ENCODE measurements at regions not wholly inside any gene's neighbourhood (a gene's known extent, or its start where the extent isn't known, plus 50 kb on each side); places are given as distances from the start of the nearest gene placed in this dataset.
A peak's percentile ranks its signal among the peaks of the same experiment; 100 is the strongest.

- H3K9me3 ChIP-seq (ENCODE audit: low read depth): no peaks in the 10 kb centered on the region
- H3K36me3 ChIP-seq (replicated peaks; ENCODE audit: insufficient read depth, low read depth): no peaks in the 10 kb centered on the region
- DNase-seq (ENCODE audit: low spot score): no peak
- no peaks in the 10 kb centered on the region for H4K20me1 ChIP-seq (ENCODE audit: insufficient read depth, poor library complexity, severe bottlenecking)
- peaks cover 50% of the 10 kb centered on the region for H3K4me1 ChIP-seq (ENCODE audit: insufficient read depth)
- peak overlapping the region; percentile 79 for H3K27ac ChIP-seq
- H3K27me3 ChIP-seq: no peaks in the 10 kb centered on the region
- WGBS (ENCODE audit: low lambda C conversion rate, missing lambda C conversion rate): 87% methylated on average over 2 of the region's 2 CpGs
- no peak overlapping the region for H3K4me3 ChIP-seq
- H3K79me2 ChIP-seq: no peaks in the 10 kb centered on the region
- H3K4me2 ChIP-seq: peak overlapping the region; percentile 19
- no peaks in the 10 kb centered on the region for H3K9me2 ChIP-seq (replicated peaks; ENCODE audit: insufficient read depth)
- H2AFZ ChIP-seq: no peak overlapping the region
- TF ChIP-seq CTCF (IDR thresholded peaks at IDR 0.05; ENCODE audit: poor library complexity): no peak
- TF ChIP-seq EZH2 (IDR thresholded peaks at IDR 0.05; ENCODE audit: borderline replicate concordance): no peak
Observed at GRCh38 chr14:31969699-31970240, 107.3 kb upstream of the ARHGAP5 start.

- H3K4me3 ChIP-seq: no peak overlapping the region
- H3K9me2 ChIP-seq (replicated peaks; ENCODE audit: insufficient read depth): no peaks in the 10 kb centered on the region
- WGBS (ENCODE audit: low lambda C conversion rate, missing lambda C conversion rate): 97% methylated on average over 1 of the region's 1 CpG
- no peaks in the 10 kb centered on the region for H4K20me1 ChIP-seq (ENCODE audit: insufficient read depth, poor library complexity, severe bottlenecking)
- H3K27me3 ChIP-seq: no peaks in the 10 kb centered on the region
- no peaks in the 10 kb centered on the region for H3K79me2 ChIP-seq
- H3K4me2 ChIP-seq: no peak overlapping the region
- no peak overlapping the region for H3K27ac ChIP-seq
- no peak for TF ChIP-seq EZH2 (IDR thresholded peaks at IDR 0.05; ENCODE audit: borderline replicate concordance)
- TF ChIP-seq EZH2phosphoT487 (IDR thresholded peaks at IDR 0.05; ENCODE audit: low read depth, severe bottlenecking, unreplicated experiment): no peak
- no peak for TF ChIP-seq CTCF (IDR thresholded peaks at IDR 0.05; ENCODE audit: poor library complexity)
- peaks cover 40% of the 10 kb centered on the region for H3K4me1 ChIP-seq (ENCODE audit: insufficient read depth)
- no peaks in the 10 kb centered on the region for H3K9me3 ChIP-seq (ENCODE audit: low read depth)
- DNase-seq (ENCODE audit: low spot score): no peak
- no peak overlapping the region for H2AFZ ChIP-seq
- H3K36me3 ChIP-seq (replicated peaks; ENCODE audit: insufficient read depth, low read depth): no peaks in the 10 kb centered on the region
Observed at GRCh38 chr14:31970744-31971143, 106.4 kb upstream of the ARHGAP5 start.

- Histone ChIP-seq H4K20me1 (ENCODE audit: insufficient read depth, poor library complexity, severe bottlenecking) (no peaks in the 10 kb centered on the region), H3K4me1 (ENCODE audit: insufficient read depth) (peaks cover 34% of the 10 kb centered on the region), H2AFZ (no peak overlapping the region), H3K79me2 (no peaks in the 10 kb centered on the region), H3K27me3 (no peaks in the 10 kb centered on the region), H3K36me3 (replicated peaks; ENCODE audit: insufficient read depth, low read depth) (no peaks in the 10 kb centered on the region), H3K9me2 (replicated peaks; ENCODE audit: insufficient read depth) (no peaks in the 10 kb centered on the region), H3K4me3 (no peak overlapping the region), H3K9me3 (ENCODE audit: low read depth) (no peaks in the 10 kb centered on the region), H3K4me2 (no peak overlapping the region), H3K27ac (no peak overlapping the region)
- WGBS (ENCODE audit: low lambda C conversion rate, missing lambda C conversion rate): 100% methylated on average over 4 of the region's 4 CpGs
- no peak for DNase-seq (ENCODE audit: low spot score)
- TF ChIP-seq EZH2 (IDR thresholded peaks at IDR 0.05; ENCODE audit: borderline replicate concordance): no peak
- no peak for TF ChIP-seq CTCF (IDR thresholded peaks at IDR 0.05; ENCODE audit: poor library complexity)
- no peak for TF ChIP-seq EZH2phosphoT487 (IDR thresholded peaks at IDR 0.05; ENCODE audit: low read depth, severe bottlenecking, unreplicated experiment)
Observed at GRCh38 chr14:31971612-31972011, 105.5 kb upstream of the ARHGAP5 start.
